HFFc6 (cell line): ENCODE measurements at regions not wholly inside any gene's neighbourhood (a gene's known extent, or its start where the extent isn't known, plus 50 kb on each side); places are given as distances from the start of the nearest gene placed in this dataset.

Source experiments
- DNase-seq: peaks from one replicate; pipeline ENCODE4 v3.0.0-alpha.2; 2018
- H3K27ac Mint-ChIP-seq: 2 replicates; pipeline ENCODE4 v1.8.0; 2020; ENCODE audit warnings: mild to moderate bottlenecking, mixed read lengths
- H3K27me3 Mint-ChIP-seq: 2 replicates; pipeline ENCODE4 v1.8.0; 2021; ENCODE audit warnings: mild to moderate bottlenecking, moderate library complexity, mixed read lengths; ENCODE audit not compliant: insufficient read depth
- H3K36me3 Mint-ChIP-seq: 2 replicates; pipeline ENCODE4 v1.8.0; 2021; ENCODE audit warnings: low read depth, mixed read lengths
- H3K4me1 Mint-ChIP-seq: 2 replicates; pipeline ENCODE4 v1.8.0; 2020; ENCODE audit warnings: low read depth, mixed read lengths
- H3K4me3 Mint-ChIP-seq: 2 replicates; pipeline ENCODE4 v1.8.0; 2020; ENCODE audit warnings: mild to moderate bottlenecking, moderate library complexity, mixed read lengths
- H3K9me3 Mint-ChIP-seq: 2 replicates; pipeline ENCODE4 v1.8.0; 2020; ENCODE audit warnings: mild to moderate bottlenecking, mixed read lengths
- TF ChIP-seq, protein P1 (sequence below): fragments of 200-600 bp; sonication (generic); IDR thresholded peaks from 2 replicates; pipeline ENCODE4 v1.5.0; 2021; ENCODE audit warnings: antibody characterized with exemption, mild to moderate bottlenecking

DNA sequence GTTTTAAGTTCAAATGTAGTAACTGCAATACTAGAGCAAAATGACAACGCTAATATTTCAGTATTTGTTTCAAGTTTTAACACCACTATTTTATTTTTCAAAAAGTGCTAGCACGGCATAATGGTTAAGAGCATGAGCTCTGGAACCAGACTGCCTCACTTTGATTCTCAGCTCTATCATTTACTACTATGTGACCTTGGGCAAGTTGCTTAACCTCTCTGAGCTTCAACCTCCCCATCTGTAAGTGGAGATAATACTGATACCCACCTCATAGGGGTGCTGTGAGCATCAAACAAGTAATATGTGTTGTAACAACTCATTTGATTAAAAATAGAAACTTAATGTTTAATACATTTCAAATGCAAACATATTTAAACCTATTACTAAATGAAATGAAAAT is 115.4 kb upstream of the NPHP3 start:
- Mint-ChIP-seq H3K4me1 (no peaks in the 10 kb centered on the region), H3K27me3 (peaks cover 3% of the 10 kb centered on the region)

GRCh38 chr3:132834356-132834755 is 112.1 kb upstream of the NPHP3 start:
- no peaks in the 10 kb centered on the region for H3K36me3 Mint-ChIP-seq
- TF ChIP-seq, protein P1, sequence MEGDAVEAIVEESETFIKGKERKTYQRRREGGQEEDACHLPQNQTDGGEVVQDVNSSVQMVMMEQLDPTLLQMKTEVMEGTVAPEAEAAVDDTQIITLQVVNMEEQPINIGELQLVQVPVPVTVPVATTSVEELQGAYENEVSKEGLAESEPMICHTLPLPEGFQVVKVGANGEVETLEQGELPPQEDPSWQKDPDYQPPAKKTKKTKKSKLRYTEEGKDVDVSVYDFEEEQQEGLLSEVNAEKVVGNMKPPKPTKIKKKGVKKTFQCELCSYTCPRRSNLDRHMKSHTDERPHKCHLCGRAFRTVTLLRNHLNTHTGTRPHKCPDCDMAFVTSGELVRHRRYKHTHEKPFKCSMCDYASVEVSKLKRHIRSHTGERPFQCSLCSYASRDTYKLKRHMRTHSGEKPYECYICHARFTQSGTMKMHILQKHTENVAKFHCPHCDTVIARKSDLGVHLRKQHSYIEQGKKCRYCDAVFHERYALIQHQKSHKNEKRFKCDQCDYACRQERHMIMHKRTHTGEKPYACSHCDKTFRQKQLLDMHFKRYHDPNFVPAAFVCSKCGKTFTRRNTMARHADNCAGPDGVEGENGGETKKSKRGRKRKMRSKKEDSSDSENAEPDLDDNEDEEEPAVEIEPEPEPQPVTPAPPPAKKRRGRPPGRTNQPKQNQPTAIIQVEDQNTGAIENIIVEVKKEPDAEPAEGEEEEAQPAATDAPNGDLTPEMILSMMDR, result no peak
- no peak overlapping the region for H3K4me3 Mint-ChIP-seq
- H3K4me1 Mint-ChIP-seq, result no peaks in the 10 kb centered on the region
- no peaks in the 10 kb centered on the region for H3K27me3 Mint-ChIP-seq
- peaks cover 8% of the 10 kb centered on the region; the same call in 1 of the 2 replicates for H3K9me3 Mint-ChIP-seq
- DNase-seq, result no peak
- no peak overlapping the region for H3K27ac Mint-ChIP-seq

More for the DNA sequence above, 115.4 kb upstream of the NPHP3 start:
- H3K4me3 Mint-ChIP-seq, result no peak overlapping the region
- no peak for DNase-seq
- no peaks in the 10 kb centered on the region for H3K36me3 Mint-ChIP-seq
- TF ChIP-seq, protein P1, result no peak
- H3K27ac Mint-ChIP-seq, result no peak overlapping the region
- peaks cover 5% of the 10 kb centered on the region; the same call in 1 of the 2 replicates for H3K9me3 Mint-ChIP-seq

DNA sequence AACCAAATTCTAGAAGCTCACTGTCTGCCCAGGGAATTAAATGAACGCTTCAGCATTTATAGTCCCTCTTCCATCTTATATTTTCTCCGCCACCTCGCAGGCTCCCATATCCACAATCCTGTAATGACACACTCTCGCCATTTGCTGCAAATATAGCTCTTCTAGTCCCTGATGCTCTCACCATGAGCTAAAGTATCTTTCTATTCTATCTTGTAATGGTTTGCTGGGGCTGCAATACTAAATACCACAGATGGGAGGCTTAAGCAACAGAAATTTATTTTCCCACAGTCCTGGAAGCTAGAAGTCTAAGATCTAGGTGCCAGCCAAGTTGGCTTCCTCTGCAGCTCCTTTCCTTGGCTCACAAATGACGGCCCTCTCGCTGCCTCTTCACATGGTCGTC is 106.9 kb upstream of the NPHP3 start:
- H3K9me3 Mint-ChIP-seq, result peaks cover 9% of the 10 kb centered on the region; the same call in 1 of the 2 replicates
- H3K4me1 Mint-ChIP-seq, result no peaks in the 10 kb centered on the region
- H3K27ac Mint-ChIP-seq, result no peak overlapping the region
- H3K36me3 Mint-ChIP-seq, result no peaks in the 10 kb centered on the region
- no peak for DNase-seq
- TF ChIP-seq, protein P1, result no peak
- H3K4me3 Mint-ChIP-seq, result no peak overlapping the region
- H3K27me3 Mint-ChIP-seq, result no peaks in the 10 kb centered on the region

- H3K27ac Mint-ChIP-seq, result no peak overlapping the region
- TF ChIP-seq, protein P1, result no peak
- H3K27me3 Mint-ChIP-seq, result no peaks in the 10 kb centered on the region; the same call in none of the 2 replicates
- H3K36me3 Mint-ChIP-seq, result no peaks in the 10 kb centered on the region
- H3K4me3 Mint-ChIP-seq, result no peak overlapping the region
- H3K9me3 Mint-ChIP-seq, result peaks cover 20% of the 10 kb centered on the region
- no peak for DNase-seq
- H3K4me1 Mint-ChIP-seq, result no peaks in the 10 kb centered on the region
Measured at GRCh38 chr3:132822837-132823236, 100.6 kb upstream of the NPHP3 start.

DNA sequence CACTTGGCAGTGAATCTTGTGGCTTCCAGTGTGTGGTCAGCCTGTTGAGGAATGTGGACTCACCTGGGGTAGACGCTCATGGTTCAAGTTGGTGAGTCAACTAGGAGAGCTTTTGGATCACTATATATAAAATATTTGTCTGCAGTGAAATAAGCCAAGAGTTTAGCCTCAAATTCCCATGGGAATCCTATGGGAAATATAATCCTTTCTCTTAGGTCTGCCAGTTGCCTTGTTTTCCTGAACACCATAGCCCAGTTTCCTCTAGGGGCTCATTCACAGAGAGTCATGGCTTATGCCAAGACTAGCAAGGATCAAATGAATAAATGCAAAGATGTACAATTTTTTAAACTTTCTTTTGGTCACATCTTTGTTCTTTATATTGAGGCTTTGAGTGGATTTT is 100.1 kb upstream of the NPHP3 start:
- H3K4me1 Mint-ChIP-seq, result no peaks in the 10 kb centered on the region
- no peak overlapping the region for H3K4me3 Mint-ChIP-seq
- peaks cover 25% of the 10 kb centered on the region for H3K9me3 Mint-ChIP-seq
- H3K27me3 Mint-ChIP-seq, result no peaks in the 10 kb centered on the region; the same call in none of the 2 replicates
- no peak overlapping the region for H3K27ac Mint-ChIP-seq
- TF ChIP-seq, protein P1, result no peak
- DNase-seq, result no peak
- H3K36me3 Mint-ChIP-seq, result no peaks in the 10 kb centered on the region

- Mint-ChIP-seq H3K4me1 (no peaks in the 10 kb centered on the region), H3K27ac (no peak overlapping the region), H3K27me3 (no peaks in the 10 kb centered on the region; the same call in none of the 2 replicates), H3K9me3 (peaks cover 23% of the 10 kb centered on the region), H3K4me3 (no peak overlapping the region), H3K36me3 (no peaks in the 10 kb centered on the region)
- TF ChIP-seq, protein P1, result no peak
- no peak for DNase-seq
Measured at GRCh38 chr3:132821314-132821713, 99.1 kb upstream of the NPHP3 start.
